ENCODE measurements at regions not wholly inside any gene's neighbourhood (a gene's known extent, or its start where the extent isn't known, plus 50 kb on each side); places are given as distances from the start of the nearest gene placed in this dataset.

GRCh38 chr11:109302591-109303334 is 119.2 kb upstream of the C11orf87 start:
- DNase-seq (ENCODE audit: extremely low spot score): no peak
- TF ChIP-seq ELF4 (IDR thresholded peaks at IDR 0.05) (no peak), PKNOX1 (IDR thresholded peaks at IDR 0.05) (no peak), SP1 (IDR thresholded peaks at IDR 0.05) (no peak), BHLHE40 (IDR thresholded peaks at IDR 0.05; ENCODE audit: borderline replicate concordance) (no peak), FOXK2 (IDR thresholded peaks at IDR 0.05) (no peak), SUZ12 (IDR thresholded peaks at IDR 0.05) (no peak), NFRKB (IDR thresholded peaks at IDR 0.05) (no peak), FOXM1 (IDR thresholded peaks at IDR 0.05; ENCODE audit: borderline replicate concordance) (no peak), L3MBTL2 (conservative IDR thresholded peaks at IDR 0.05) (no peak), TARDBP (IDR thresholded peaks at IDR 0.05) (no peak), CTBP1 (IDR thresholded peaks at IDR 0.05; ENCODE audit: borderline replicate concordance) (no peak), HDGF (IDR thresholded peaks at IDR 0.05; ENCODE audit: borderline replicate concordance) (no peak), FOXA1 (IDR thresholded peaks at IDR 0.05) (no peak), LEF1 (IDR thresholded peaks at IDR 0.05; ENCODE audit: borderline replicate concordance) (no peak), ARNT (IDR thresholded peaks at IDR 0.05) (no peak), ZNF384 (IDR thresholded peaks at IDR 0.05) (no peak)
- CTCF ChIA-PET: no interaction called here
- POLR2A ChIA-PET: no interaction called here

GRCh38 chr11:109303342-109303741 is 118.6 kb upstream of the C11orf87 start:
- TF ChIP-seq PKNOX1 (IDR thresholded peaks at IDR 0.05) (no peak), LEF1 (IDR thresholded peaks at IDR 0.05; ENCODE audit: borderline replicate concordance) (no peak), BHLHE40 (IDR thresholded peaks at IDR 0.05; ENCODE audit: borderline replicate concordance) (no peak), ELF4 (IDR thresholded peaks at IDR 0.05) (no peak), SP1 (IDR thresholded peaks at IDR 0.05) (no peak), L3MBTL2 (conservative IDR thresholded peaks at IDR 0.05) (no peak), ARNT (IDR thresholded peaks at IDR 0.05) (no peak), ZNF384 (IDR thresholded peaks at IDR 0.05) (no peak), NFRKB (IDR thresholded peaks at IDR 0.05) (no peak), CTBP1 (IDR thresholded peaks at IDR 0.05; ENCODE audit: borderline replicate concordance) (no peak), FOXK2 (IDR thresholded peaks at IDR 0.05) (no peak), HDGF (IDR thresholded peaks at IDR 0.05; ENCODE audit: borderline replicate concordance) (no peak), SUZ12 (IDR thresholded peaks at IDR 0.05) (no peak)
- ChIA-PET POLR2A (no interaction called here), CTCF (interaction anchor here (0.6 kb wide), 1 partner anchor 8 kb away, joined by 6 read pairs; no protein-coding TSS in a partner anchor)
- DNase-seq (ENCODE audit: extremely low spot score): no peak

- no peak for DNase-seq (ENCODE audit: extremely low spot score)
- TF ChIP-seq L3MBTL2 (conservative IDR thresholded peaks at IDR 0.05) (no peak), LEF1 (IDR thresholded peaks at IDR 0.05; ENCODE audit: borderline replicate concordance) (no peak), BHLHE40 (IDR thresholded peaks at IDR 0.05; ENCODE audit: borderline replicate concordance) (no peak), CTBP1 (IDR thresholded peaks at IDR 0.05; ENCODE audit: borderline replicate concordance) (no peak), SP1 (IDR thresholded peaks at IDR 0.05) (no peak), FOXK2 (IDR thresholded peaks at IDR 0.05) (no peak)
- POLR2A ChIA-PET: no interaction called here
- CTCF ChIA-PET: interaction anchor here (0.6 kb wide), 1 partner anchor 9 kb away, joined by 6 read pairs; no protein-coding TSS in a partner anchor
Observed at GRCh38 chr11:109304159-109304558, 117.8 kb upstream of the C11orf87 start.

- no peak for DNase-seq (ENCODE audit: extremely low spot score)
- ChIA-PET POLR2A (no interaction called here), CTCF (no interaction called here)
- TF ChIP-seq ELF4 (IDR thresholded peaks at IDR 0.05) (no peak), LEF1 (IDR thresholded peaks at IDR 0.05; ENCODE audit: borderline replicate concordance) (no peak), ZNF384 (IDR thresholded peaks at IDR 0.05) (no peak), ARNT (IDR thresholded peaks at IDR 0.05) (no peak)
Observed at GRCh38 chr11:109305009-109305408, 117.0 kb upstream of the C11orf87 start.

- no peak for DNase-seq (ENCODE audit: extremely low spot score)
Observed at GRCh38 chr11:109306322-109306721, 115.7 kb upstream of the C11orf87 start.

More at GRCh38 chr11:109306322-109306721, 115.7 kb upstream of the C11orf87 start:
- POLR2A ChIA-PET: no interaction called here
- CTCF ChIA-PET: no interaction called here
- TF ChIP-seq SP1 (IDR thresholded peaks at IDR 0.05) (no peak), LEF1 (IDR thresholded peaks at IDR 0.05; ENCODE audit: borderline replicate concordance) (no peak), NFRKB (IDR thresholded peaks at IDR 0.05) (no peak), HDGF (IDR thresholded peaks at IDR 0.05; ENCODE audit: borderline replicate concordance) (no peak), FOXK2 (IDR thresholded peaks at IDR 0.05) (no peak), L3MBTL2 (conservative IDR thresholded peaks at IDR 0.05) (no peak), CTBP1 (IDR thresholded peaks at IDR 0.05; ENCODE audit: borderline replicate concordance) (no peak), BHLHE40 (IDR thresholded peaks at IDR 0.05; ENCODE audit: borderline replicate concordance) (no peak), SUZ12 (IDR thresholded peaks at IDR 0.05) (no peak), PKNOX1 (IDR thresholded peaks at IDR 0.05) (no peak), FOXM1 (IDR thresholded peaks at IDR 0.05; ENCODE audit: borderline replicate concordance) (no peak), ZNF384 (IDR thresholded peaks at IDR 0.05) (no peak), ARNT (IDR thresholded peaks at IDR 0.05) (no peak), ELF4 (IDR thresholded peaks at IDR 0.05) (no peak), FOXA1 (IDR thresholded peaks at IDR 0.05) (no peak), TARDBP (IDR thresholded peaks at IDR 0.05) (no peak)
